ENCODE measurements at regions not wholly inside any gene's neighbourhood (a gene's known extent, or its start where the extent isn't known, plus 50 kb on each side); places are given as distances from the start of the nearest gene placed in this dataset.

DNA sequence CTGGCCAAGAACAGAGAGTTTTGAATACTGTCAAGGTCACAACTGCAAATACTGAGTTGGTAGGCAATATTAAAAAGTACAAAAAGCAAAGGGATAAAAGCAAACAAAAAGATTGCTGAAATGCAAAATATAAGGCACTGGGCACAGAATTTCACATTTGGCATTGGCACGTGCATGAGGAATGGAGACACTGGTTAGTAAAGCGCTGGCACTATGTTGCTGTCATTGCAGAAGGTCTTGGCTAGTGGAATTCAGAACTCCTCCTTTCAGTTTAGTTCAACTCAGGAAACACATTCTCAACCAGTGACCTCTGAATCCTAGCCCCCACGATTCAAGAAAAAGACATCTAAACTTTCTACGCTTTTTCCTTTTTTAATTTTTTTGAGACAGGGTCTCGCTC is 111.8 kb upstream of the PSMD7 start:
- DNase-seq (ENCODE audit: low spot score): no peak

DNA sequence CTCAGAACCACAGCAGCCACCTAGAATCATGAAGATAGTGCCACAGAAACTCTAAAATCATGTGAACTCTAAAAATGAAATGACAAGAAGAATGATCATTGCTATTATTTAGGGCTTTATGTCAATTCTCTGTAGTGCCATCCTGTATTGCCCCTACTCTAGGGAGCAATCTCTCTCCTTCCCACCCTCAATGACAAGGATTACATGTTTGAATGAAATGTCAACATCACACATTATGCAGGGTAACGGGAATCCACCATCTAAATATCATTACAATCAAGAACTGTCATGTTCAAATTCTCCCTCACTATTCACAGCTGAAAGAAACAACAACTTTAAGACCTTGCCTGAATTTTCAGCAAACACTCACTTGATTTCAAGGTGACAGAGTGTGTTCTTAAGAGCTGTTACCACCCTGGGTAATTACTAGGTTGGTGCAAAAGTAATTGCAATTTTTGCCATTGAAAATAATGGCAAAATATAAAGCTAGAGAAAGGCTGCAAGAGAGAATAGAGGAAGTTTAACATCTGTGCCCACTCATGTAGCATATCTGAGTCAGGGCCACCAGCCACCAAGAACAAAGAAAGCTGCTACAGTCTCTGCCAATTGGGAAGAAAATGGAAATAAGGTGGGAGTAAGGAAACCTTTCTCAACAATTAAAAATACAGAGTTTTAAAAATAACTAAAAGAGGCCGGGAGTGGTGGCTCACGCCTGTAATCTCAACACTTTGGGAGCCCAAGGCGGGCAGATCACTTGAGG is 112.8 kb upstream of the PSMD7 start:
- no peak for ATAC-seq (ENCODE audit: low FRiP score)
- TF ChIP-seq CTCF (IDR thresholded peaks at IDR 0.05): no peak
- DNase-seq (ENCODE audit: low spot score): no peak

More for the DNA sequence above, 111.8 kb upstream of the PSMD7 start:
- ATAC-seq (ENCODE audit: low FRiP score): no peak
- no peak for TF ChIP-seq CTCF (IDR thresholded peaks at IDR 0.05)

GRCh38 chr16:74169687-74170376 is 126.8 kb upstream of the PSMD7 start:
- ATAC-seq (ENCODE audit: low FRiP score): no peak
- no peak for DNase-seq (ENCODE audit: low spot score)
- TF ChIP-seq CTCF (IDR thresholded peaks at IDR 0.05): no peak

DNA sequence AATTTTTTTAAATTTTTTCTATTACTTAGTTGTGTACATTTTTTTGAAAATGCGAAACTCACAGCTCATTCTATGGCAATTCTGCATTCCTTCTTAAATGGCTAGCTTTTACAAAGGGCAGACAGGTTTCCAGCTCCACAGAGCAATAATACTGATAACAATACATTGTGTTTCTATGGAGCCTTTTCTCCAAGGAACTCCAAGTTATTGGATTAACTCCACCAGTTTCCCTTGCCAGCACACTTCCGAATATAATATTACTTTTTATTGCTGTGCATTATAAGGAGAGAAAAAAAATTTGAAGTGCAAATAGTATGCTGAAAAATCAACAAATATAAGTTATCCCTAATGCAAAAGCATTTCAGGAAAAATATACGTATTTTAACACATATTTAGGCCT is 127.5 kb upstream of the PSMD7 start:
- DNase-seq (ENCODE audit: low spot score): no peak
- TF ChIP-seq CTCF (IDR thresholded peaks at IDR 0.05): no peak
- ATAC-seq (ENCODE audit: low FRiP score): no peak

DNA sequence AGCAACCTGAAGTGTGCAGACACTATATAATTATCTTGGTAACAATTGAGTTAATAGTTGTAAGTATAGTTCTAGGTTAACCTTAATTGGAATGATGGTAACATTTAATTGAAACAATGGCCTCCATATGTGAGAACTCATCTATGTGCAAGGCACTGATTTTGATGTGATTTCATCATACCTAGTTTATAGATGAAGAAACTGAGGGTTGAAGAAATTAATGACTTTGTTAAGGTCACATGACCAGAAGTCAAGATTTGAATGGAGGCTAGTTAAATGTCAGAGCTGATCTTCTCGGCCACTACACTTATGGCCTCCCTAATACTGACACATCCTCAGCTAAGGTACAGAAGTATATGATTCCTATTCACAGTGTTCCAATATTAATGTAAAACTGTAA is 128.2 kb upstream of the PSMD7 start:
- no peak for ATAC-seq (ENCODE audit: low FRiP score)
- no peak for DNase-seq (ENCODE audit: low spot score)

DNA sequence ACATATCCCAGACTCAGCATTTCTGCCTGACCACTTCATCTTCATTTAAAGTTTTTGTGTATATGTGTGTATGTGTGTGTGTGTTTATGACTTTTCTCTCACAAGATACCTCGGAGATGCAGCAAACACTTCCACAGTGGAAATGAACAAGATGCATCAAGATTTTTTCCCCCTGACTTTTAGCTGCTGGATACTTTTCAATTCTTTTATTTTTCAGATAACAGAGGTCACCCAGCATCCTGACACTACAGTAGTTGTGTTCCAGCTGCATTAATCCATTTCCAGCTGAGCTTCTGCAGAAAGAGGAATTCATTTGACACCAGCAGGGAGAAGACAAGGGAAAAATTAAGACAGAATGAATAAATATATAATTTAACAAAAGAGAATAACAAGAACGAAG is 130.2 kb upstream of the PSMD7 start:
- DNase-seq (ENCODE audit: low spot score) (no peak), ATAC-seq (ENCODE audit: low FRiP score) (no peak)
- TF ChIP-seq CTCF (IDR thresholded peaks at IDR 0.05): no peak

More for the DNA sequence above, 128.2 kb upstream of the PSMD7 start:
- TF ChIP-seq CTCF (IDR thresholded peaks at IDR 0.05): no peak

Data from omental fat pad (tissue), 3 donors.